CD14-positive monocyte (primary cell): ENCODE measurements at regions not wholly inside any gene's neighbourhood (a gene's known extent, or its start where the extent isn't known, plus 50 kb on each side); places are given as distances from the start of the nearest gene placed in this dataset.

Source experiments
- DNase-seq, 3 donors: peaks; one replicate each; pipeline ENCODE4 v3.0.0-alpha.2; 2011 to 2022
- H2AFZ ChIP-seq: 2 replicates; pipeline ENCODE4 v1.6.0; 2012; ENCODE audit warnings: mild to moderate bottlenecking, low read depth, low read length, inconsistent platforms; ENCODE audit not compliant: insufficient read depth, poor library complexity, severe bottlenecking
- H3K27ac ChIP-seq, 2 donors: 1 replicate in 1 of 2; 2 replicates in 1 of 2; pipeline ENCODE4 v1.5.1; 2012 to 2013; ENCODE audit warnings: low read length in 2 of 2, control low read depth in 1 of 2, inconsistent platforms in 1 of 2, low read depth in 1 of 2, mild to moderate bottlenecking in 1 of 2
- H3K27me3 ChIP-seq, 2 donors: one replicate each; pipeline versions ENCODE4 v1.6.0 to v1.6.1; 2011 to 2013; ENCODE audit warnings: low read length in 2 of 2; ENCODE audit not compliant: control insufficient read depth in 2 of 2, insufficient read depth in 2 of 2
- H3K36me3 ChIP-seq, 2 donors: replicated peaks in 1 of 2; 1 replicate in 1 of 2; 2 replicates in 1 of 2; pipeline versions ENCODE4 v1.5.1 to v1.6.1; 2012 to 2013; ENCODE audit warnings: low read length in 2 of 2, control low read depth in 1 of 2, inconsistent platforms in 1 of 2, mild to moderate bottlenecking in 1 of 2; ENCODE audit not compliant: insufficient read depth in 2 of 2, control insufficient read depth in 1 of 2
- H3K4me1 ChIP-seq, 2 donors: 1 replicate in 1 of 2; 2 replicates in 1 of 2; pipeline versions ENCODE4 v1.5.1 to v1.6.1; 2012 to 2013; ENCODE audit warnings: low read length in 2 of 2, control low read depth in 1 of 2, inconsistent platforms in 1 of 2, mild to moderate bottlenecking in 1 of 2, moderate library complexity in 1 of 2; ENCODE audit not compliant: insufficient read depth in 2 of 2, control insufficient read depth in 1 of 2
- H3K4me2 ChIP-seq: replicated peaks from 2 replicates; pipeline ENCODE3; 2012; ENCODE audit warnings: low read length, moderate library complexity, mild to moderate bottlenecking; ENCODE audit not compliant: poor library complexity, severe bottlenecking; ENCODE audit errors: extremely low read depth
- H3K4me3 ChIP-seq, 3 experiments: fragments of 200-600 bp in 1 of 3; sonication (generic) in 1 of 3; replicated peaks in 1 of 3; 1 replicate in 2 of 3; 2 replicates in 1 of 3; pipeline ENCODE4 v1.5.1; 2011 to 2013; ENCODE audit warnings: low read length in 3 of 3, mild to moderate bottlenecking in 3 of 3, control low read depth in 2 of 3, low read depth in 2 of 3, inconsistent platforms in 1 of 3, moderate library complexity in 1 of 3
- H3K79me2 ChIP-seq: 2 replicates; pipeline ENCODE4 v1.6.0; 2012; ENCODE audit warnings: mild to moderate bottlenecking, control low read depth, inconsistent platforms, low read length, moderate library complexity; ENCODE audit not compliant: insufficient read depth
- H3K9ac ChIP-seq: 2 replicates; pipeline ENCODE4 v1.6.0; 2017; ENCODE audit warnings: low read length, mild to moderate bottlenecking; ENCODE audit not compliant: insufficient read depth, poor library complexity, severe bottlenecking
- H3K9me3 ChIP-seq, 2 donors: replicated peaks in 1 of 2; 1 replicate in 1 of 2; 2 replicates in 1 of 2; pipeline versions ENCODE4 v1.5.1 to v1.6.1; 2012 to 2013; ENCODE audit warnings: low read length in 2 of 2, control low read depth in 1 of 2; ENCODE audit not compliant: control insufficient read depth in 1 of 2, insufficient read depth in 1 of 2
- H4K20me1 ChIP-seq: 2 replicates; pipeline ENCODE4 v1.6.0; 2012; ENCODE audit warnings: mild to moderate bottlenecking, low read length, control low read depth, moderate library complexity; ENCODE audit not compliant: insufficient read depth
- H3K27ac Mint-ChIP-seq, 7 donors: one replicate each; pipeline ENCODE4 v1.8.0; 2020; ENCODE audit warnings: mild to moderate bottlenecking in 7 of 7, mixed read lengths in 7 of 7, moderate library complexity in 6 of 7, inconsistent platforms in 2 of 7
- H3K27me3 Mint-ChIP-seq, 3 donors: one replicate each; pipeline ENCODE4 v1.8.0; 2021 to 2022; ENCODE audit warnings: low read depth in 3 of 3, mild to moderate bottlenecking in 3 of 3, mixed read lengths in 3 of 3, moderate library complexity in 3 of 3, inconsistent platforms in 1 of 3
- H3K36me3 Mint-ChIP-seq, 2 donors: one replicate each; pipeline ENCODE4 v1.8.0; 2020; ENCODE audit warnings: mixed read lengths in 2 of 2, inconsistent platforms in 1 of 2, mild to moderate bottlenecking in 1 of 2
- H3K4me1 Mint-ChIP-seq: one replicate; pipeline ENCODE4 v1.8.0; 2020; ENCODE audit warnings: mild to moderate bottlenecking, mixed read lengths
- H3K4me3 Mint-ChIP-seq, 2 donors: one replicate each; pipeline ENCODE4 v1.8.0; 2020; ENCODE audit warnings: mild to moderate bottlenecking in 2 of 2, mixed read lengths in 2 of 2, moderate library complexity in 1 of 2
- H3K9me3 Mint-ChIP-seq, 7 donors: one replicate each; pipeline ENCODE4 v1.8.0; 2020 to 2022; ENCODE audit warnings: mixed read lengths in 7 of 7, mild to moderate bottlenecking in 6 of 7, moderate library complexity in 6 of 7, inconsistent platforms in 2 of 7
- WGBS: methylation state at CpG from one replicate; pipeline ENCODE4 v1.1.5; 2013; ENCODE audit warnings: missing lambda C conversion rate; ENCODE audit not compliant: insufficient coverage; 5-methylcytosine and 5-hydroxymethylcytosine counted together
- intact Hi-C, 2 donors: fragments of 100-400 bp; cut with micrococcal nuclease; formaldehyde crosslinking; loops; one replicate each; pipeline versions ENCODE4 v1.15.0 to v1.15.1; 2023
- TF ChIP-seq, protein P1 (sequence below): fragments of 200-600 bp; IDR thresholded peaks from one replicate; pipeline ENCODE4 v1.8.0; 2022; ENCODE audit warnings: antibody characterized with exemption, mild to moderate bottlenecking

GRCh38 chr5:44539602-44539919 is 150.3 kb upstream of the FGF10 start:
- no peak overlapping the region for H3K27ac Mint-ChIP-seq
- Histone ChIP-seq H3K4me1 (no peaks in the 10 kb centered on the region), H3K4me3 (no peak overlapping the region), H3K27me3 (no peaks in the 10 kb centered on the region), H3K79me2 (no peaks in the 10 kb centered on the region), H3K9ac (no peak overlapping the region), H3K4me2 (no peak overlapping the region), H2AFZ (no peak overlapping the region), H3K27ac (no peak overlapping the region), H3K9me3 (no peaks in the 10 kb centered on the region), H4K20me1 (no peaks in the 10 kb centered on the region), H3K36me3 (no peaks in the 10 kb centered on the region)
- no peaks in the 10 kb centered on the region for H3K9me3 Mint-ChIP-seq
- TF ChIP-seq, protein P1, sequence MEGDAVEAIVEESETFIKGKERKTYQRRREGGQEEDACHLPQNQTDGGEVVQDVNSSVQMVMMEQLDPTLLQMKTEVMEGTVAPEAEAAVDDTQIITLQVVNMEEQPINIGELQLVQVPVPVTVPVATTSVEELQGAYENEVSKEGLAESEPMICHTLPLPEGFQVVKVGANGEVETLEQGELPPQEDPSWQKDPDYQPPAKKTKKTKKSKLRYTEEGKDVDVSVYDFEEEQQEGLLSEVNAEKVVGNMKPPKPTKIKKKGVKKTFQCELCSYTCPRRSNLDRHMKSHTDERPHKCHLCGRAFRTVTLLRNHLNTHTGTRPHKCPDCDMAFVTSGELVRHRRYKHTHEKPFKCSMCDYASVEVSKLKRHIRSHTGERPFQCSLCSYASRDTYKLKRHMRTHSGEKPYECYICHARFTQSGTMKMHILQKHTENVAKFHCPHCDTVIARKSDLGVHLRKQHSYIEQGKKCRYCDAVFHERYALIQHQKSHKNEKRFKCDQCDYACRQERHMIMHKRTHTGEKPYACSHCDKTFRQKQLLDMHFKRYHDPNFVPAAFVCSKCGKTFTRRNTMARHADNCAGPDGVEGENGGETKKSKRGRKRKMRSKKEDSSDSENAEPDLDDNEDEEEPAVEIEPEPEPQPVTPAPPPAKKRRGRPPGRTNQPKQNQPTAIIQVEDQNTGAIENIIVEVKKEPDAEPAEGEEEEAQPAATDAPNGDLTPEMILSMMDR: no peak
- intact Hi-C loops: no loop called here
- no peak for DNase-seq
- no peaks in the 10 kb centered on the region for H3K27me3 Mint-ChIP-seq
- no CpG with 5 or more reads among the region's 3 CpGs for WGBS
- H3K4me3 Mint-ChIP-seq: no peak overlapping the region
- no peaks in the 10 kb centered on the region for H3K36me3 Mint-ChIP-seq
- H3K4me1 Mint-ChIP-seq: no peaks in the 10 kb centered on the region

GRCh38 chr5:44538797-44539601 is 149.8 kb upstream of the FGF10 start:
- intact Hi-C loops: no loop called here
- no peak overlapping the region for H3K4me2 ChIP-seq
- H3K27ac Mint-ChIP-seq: no peak overlapping the region
- H4K20me1 ChIP-seq: no peaks in the 10 kb centered on the region
- H3K36me3 ChIP-seq: no peaks in the 10 kb centered on the region
- no peaks in the 10 kb centered on the region for H3K79me2 ChIP-seq
- H3K4me1 Mint-ChIP-seq: no peaks in the 10 kb centered on the region
- H3K9me3 ChIP-seq: no peaks in the 10 kb centered on the region
- no peak overlapping the region for H3K4me3 ChIP-seq
- no peaks in the 10 kb centered on the region for H3K9me3 Mint-ChIP-seq
- H3K9ac ChIP-seq: no peak overlapping the region
- no peak for DNase-seq
- H3K27ac ChIP-seq: no peak overlapping the region
- WGBS: 70% methylated on average over 3 of the region's 9 CpGs
- no peaks in the 10 kb centered on the region for H3K27me3 ChIP-seq
- no peak overlapping the region for H2AFZ ChIP-seq
- no peaks in the 10 kb centered on the region for H3K27me3 Mint-ChIP-seq
- H3K36me3 Mint-ChIP-seq: no peaks in the 10 kb centered on the region
- TF ChIP-seq, protein P1: no peak
- no peak overlapping the region for H3K4me3 Mint-ChIP-seq
- H3K4me1 ChIP-seq: no peaks in the 10 kb centered on the region
